Osteoblast (primary cell): ENCODE measurements at regions not wholly inside any gene's neighbourhood (a gene's known extent, or its start where the extent isn't known, plus 50 kb on each side); places are given as distances from the start of the nearest gene placed in this dataset.

Experiments
- DNase-seq: peaks from one replicate; pipeline ENCODE4 v3.0.0; 2011; ENCODE audit warnings: low spot score, mixed read lengths; ENCODE audit not compliant: insufficient read length; ENCODE audit errors: missing footprints
- H2AFZ ChIP-seq: 2 replicates; pipeline ENCODE4 v1.6.0; 2011; ENCODE audit warnings: mild to moderate bottlenecking, low read length
- H3K27ac ChIP-seq: 2 replicates; pipeline ENCODE4 v1.5.1; 2011; ENCODE audit warnings: mild to moderate bottlenecking, low read depth, low read length, moderate library complexity
- H3K27me3 ChIP-seq: 2 replicates; pipeline ENCODE4 v1.6.0; 2012; ENCODE audit warnings: mild to moderate bottlenecking, control low read depth, inconsistent platforms, low read length, moderate library complexity; ENCODE audit not compliant: insufficient read depth
- H3K36me3 ChIP-seq: 2 replicates; pipeline ENCODE4 v1.5.1; 2011; ENCODE audit warnings: mild to moderate bottlenecking, low read length, control low read depth, moderate library complexity; ENCODE audit not compliant: insufficient read depth
- H3K4me1 ChIP-seq: 2 replicates; pipeline ENCODE4 v1.5.1; 2011; ENCODE audit warnings: mild to moderate bottlenecking, low read length, control low read depth, moderate library complexity; ENCODE audit not compliant: insufficient read depth
- H3K4me2 ChIP-seq: 2 replicates; pipeline ENCODE4 v1.6.0; 2011; ENCODE audit warnings: mild to moderate bottlenecking, low read length; ENCODE audit not compliant: insufficient read depth
- H3K4me3 ChIP-seq: fragments of 200-600 bp; sonication (generic); 3 replicates; pipeline ENCODE4 v1.5.1; 2012; ENCODE audit warnings: mild to moderate bottlenecking, low read length, inconsistent platforms; ENCODE audit not compliant: insufficient read depth
- H3K79me2 ChIP-seq: 2 replicates; pipeline ENCODE4 v1.6.0; 2012; ENCODE audit warnings: mild to moderate bottlenecking, low read length, control low read depth, inconsistent platforms; ENCODE audit not compliant: insufficient read depth
- H3K9me3 ChIP-seq: 2 replicates; pipeline ENCODE4 v1.5.1; 2011; ENCODE audit warnings: low read depth, low read length, control low read depth
- H4K20me1 ChIP-seq: 2 replicates; pipeline ENCODE4 v1.6.0; 2012; ENCODE audit warnings: mild to moderate bottlenecking, low read length, control low read depth; ENCODE audit not compliant: insufficient read depth
- CTCF ChIP-seq: IDR thresholded peaks from 2 replicates; pipeline ENCODE4 v1.5.1; 2011; ENCODE audit warnings: mild to moderate bottlenecking, low read depth, low read length, moderate library complexity; ENCODE audit errors: extremely low read depth

GRCh38 chr5:174221946-174222345 lies 176.4 kb downstream of the NSG2 start:
- Histone ChIP-seq H3K9me3 (no peaks in the 10 kb centered on the region), H3K4me2 (no peak overlapping the region), H4K20me1 (no peaks in the 10 kb centered on the region), H3K79me2 (no peaks in the 10 kb centered on the region), H2AFZ (no peak overlapping the region), H3K27ac (no peak overlapping the region), H3K4me1 (no peaks in the 10 kb centered on the region), H3K27me3 (no peaks in the 10 kb centered on the region), H3K4me3 (no peak overlapping the region), H3K36me3 (no peaks in the 10 kb centered on the region)
- DNase-seq: no peak
- TF ChIP-seq CTCF: no peak

DNA sequence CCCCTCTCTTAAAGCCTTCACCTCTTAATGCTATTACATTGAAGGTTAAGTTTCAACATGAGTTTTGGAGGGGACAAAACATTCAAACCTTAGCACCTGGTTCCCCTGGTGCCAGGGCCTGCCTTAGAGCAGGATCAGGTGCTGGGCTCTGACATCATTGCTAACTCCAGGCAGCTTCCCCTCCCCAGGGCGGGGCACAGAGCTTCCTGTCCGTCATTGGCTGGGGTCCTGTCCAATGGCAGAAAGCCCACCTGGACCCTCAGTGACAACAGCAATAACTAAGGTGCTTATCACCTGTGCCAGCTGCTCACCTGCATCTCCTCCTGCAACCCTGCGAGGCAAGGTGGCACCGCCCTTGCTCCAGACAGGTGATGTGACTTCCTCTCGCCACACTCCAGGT lies 177.4 kb downstream of the NSG2 start:
- Histone ChIP-seq H3K27me3 (no peaks in the 10 kb centered on the region), H4K20me1 (no peaks in the 10 kb centered on the region), H3K79me2 (no peaks in the 10 kb centered on the region), H2AFZ (no peak overlapping the region), H3K36me3 (no peaks in the 10 kb centered on the region), H3K4me2 (no peak overlapping the region), H3K9me3 (no peaks in the 10 kb centered on the region), H3K4me1 (no peaks in the 10 kb centered on the region), H3K27ac (no peak overlapping the region), H3K4me3 (no peak overlapping the region)
- TF ChIP-seq CTCF: no peak
- no peak for DNase-seq

GRCh38 chr5:174223355-174223754 lies 177.8 kb downstream of the NSG2 start:
- no peaks in the 10 kb centered on the region for H3K36me3 ChIP-seq
- no peaks in the 10 kb centered on the region for H3K4me1 ChIP-seq
- no peak overlapping the region for H2AFZ ChIP-seq
- no peaks in the 10 kb centered on the region for H3K27me3 ChIP-seq
- no peak for TF ChIP-seq CTCF
- H3K79me2 ChIP-seq: no peaks in the 10 kb centered on the region
- H3K4me3 ChIP-seq: no peak overlapping the region
- DNase-seq: no peak
- no peaks in the 10 kb centered on the region for H3K9me3 ChIP-seq
- no peak overlapping the region for H3K4me2 ChIP-seq
- H4K20me1 ChIP-seq: no peaks in the 10 kb centered on the region
- no peak overlapping the region for H3K27ac ChIP-seq

- no peaks in the 10 kb centered on the region for H3K9me3 ChIP-seq
- H2AFZ ChIP-seq: no peak overlapping the region
- no peak for TF ChIP-seq CTCF
- H3K4me2 ChIP-seq: no peak overlapping the region
- no peaks in the 10 kb centered on the region for H3K27me3 ChIP-seq
- no peak overlapping the region for H3K4me3 ChIP-seq
- DNase-seq: no peak
- no peaks in the 10 kb centered on the region for H3K79me2 ChIP-seq
- no peak overlapping the region for H3K27ac ChIP-seq
- H3K4me1 ChIP-seq: no peaks in the 10 kb centered on the region
- H4K20me1 ChIP-seq: no peaks in the 10 kb centered on the region
- no peaks in the 10 kb centered on the region for H3K36me3 ChIP-seq
Measured at GRCh38 chr5:174229068-174229467, 183.6 kb downstream of the NSG2 start.
